Tibial nerve (tissue), 4 donors: ENCODE measurements at regions not wholly inside any gene's neighbourhood (a gene's known extent, or its start where the extent isn't known, plus 50 kb on each side); places are given as distances from the start of the nearest gene placed in this dataset.
"Not testable (repeated sequence)": the region's sequence is repeated elsewhere in the genome, so short reads cannot be mapped to it uniquely, and the experiment has no call there.

Experiments
- EP300 ChIP-seq, 2 donors: sonication (generic); formaldehyde crosslinking; IDR thresholded peaks; one replicate each; pipeline ENCODE4 v1.6.1; 2017; ENCODE audit warnings: antibody characterized with exemption in 2 of 2, mild to moderate bottlenecking in 1 of 2
- POLR2A ChIP-seq, 2 donors: fragments of 450-650 bp; IDR thresholded peaks; one replicate each; pipeline ENCODE4 v1.6.1; 2017; ENCODE audit warnings: antibody characterized with exemption in 2 of 2, mild to moderate bottlenecking in 2 of 2, moderate library complexity in 2 of 2
- TF ChIP-seq, protein P1 (sequence below), 5 experiments: fragments of 200-600 bp in 3 of 5; fragments of 450-650 bp in 2 of 5; sonication (generic) in 3 of 5; IDR thresholded peaks; one replicate each; pipeline ENCODE4 v1.5.1; 2016 to 2019; ENCODE audit warnings: antibody characterized with exemption in 5 of 5, mild to moderate bottlenecking in 3 of 5, moderate library complexity in 2 of 5

DNA sequence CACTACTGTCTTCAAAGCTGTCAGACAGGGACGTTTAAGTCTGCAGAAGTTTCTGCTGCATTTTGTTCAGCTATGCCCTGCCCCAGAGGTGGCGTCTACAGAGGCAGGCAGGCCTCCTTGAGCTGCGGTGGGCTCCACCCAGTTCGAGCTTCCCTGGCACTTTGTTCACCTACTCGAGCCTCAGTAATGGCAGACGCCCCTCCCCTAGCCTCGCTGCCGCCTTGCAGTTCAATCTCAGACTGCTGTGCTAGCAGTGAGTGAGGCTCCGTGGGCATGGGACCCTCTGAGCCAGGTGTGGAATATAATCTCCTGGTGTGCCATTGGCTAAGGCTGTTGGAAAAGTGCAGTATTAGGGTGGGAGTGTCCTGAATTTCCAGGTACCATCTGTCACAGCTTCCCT lies 433.5 kb upstream of the LMCD1 start:
- TF ChIP-seq, protein P1, sequence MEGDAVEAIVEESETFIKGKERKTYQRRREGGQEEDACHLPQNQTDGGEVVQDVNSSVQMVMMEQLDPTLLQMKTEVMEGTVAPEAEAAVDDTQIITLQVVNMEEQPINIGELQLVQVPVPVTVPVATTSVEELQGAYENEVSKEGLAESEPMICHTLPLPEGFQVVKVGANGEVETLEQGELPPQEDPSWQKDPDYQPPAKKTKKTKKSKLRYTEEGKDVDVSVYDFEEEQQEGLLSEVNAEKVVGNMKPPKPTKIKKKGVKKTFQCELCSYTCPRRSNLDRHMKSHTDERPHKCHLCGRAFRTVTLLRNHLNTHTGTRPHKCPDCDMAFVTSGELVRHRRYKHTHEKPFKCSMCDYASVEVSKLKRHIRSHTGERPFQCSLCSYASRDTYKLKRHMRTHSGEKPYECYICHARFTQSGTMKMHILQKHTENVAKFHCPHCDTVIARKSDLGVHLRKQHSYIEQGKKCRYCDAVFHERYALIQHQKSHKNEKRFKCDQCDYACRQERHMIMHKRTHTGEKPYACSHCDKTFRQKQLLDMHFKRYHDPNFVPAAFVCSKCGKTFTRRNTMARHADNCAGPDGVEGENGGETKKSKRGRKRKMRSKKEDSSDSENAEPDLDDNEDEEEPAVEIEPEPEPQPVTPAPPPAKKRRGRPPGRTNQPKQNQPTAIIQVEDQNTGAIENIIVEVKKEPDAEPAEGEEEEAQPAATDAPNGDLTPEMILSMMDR (IDR thresholded peaks at IDR 0.05): not testable (repeated sequence)
- TF ChIP-seq EP300, POLR2A (IDR thresholded peaks at IDR 0.05): not testable (repeated sequence)
